Esophagus muscularis mucosa (tissue), 4 donors: ENCODE measurements at regions not wholly inside any gene's neighbourhood (a gene's known extent, or its start where the extent isn't known, plus 50 kb on each side); places are given as distances from the start of the nearest gene placed in this dataset.

Source experiments
- DNase-seq: peaks from one replicate; pipeline ENCODE4 v3.0.0-alpha.2; 2017; ENCODE audit errors: extremely low spot score
- H3K27ac ChIP-seq, 4 donors: fragments of 200-600 bp; sonication (generic); replicated peaks in 1 of 4; 1 replicate in 3 of 4; 2 replicates in 1 of 4; pipeline ENCODE4 v1.5.1; 2016 to 2019; ENCODE audit warnings: mild to moderate bottlenecking in 1 of 4
- H3K27me3 ChIP-seq, 4 donors: fragments of 200-600 bp; sonication (generic); one replicate each; pipeline versions ENCODE4 v1.5.1 to v1.6.0; 2016 to 2019
- H3K36me3 ChIP-seq, 4 donors: fragments of 200-600 bp; sonication (generic); one replicate each; pipeline ENCODE4 v1.5.1; 2016 to 2019
- H3K4me1 ChIP-seq, 4 donors: fragments of 200-600 bp; sonication (generic); one replicate each; pipeline ENCODE4 v1.5.1; 2016 to 2019
- H3K4me3 ChIP-seq, 4 donors: fragments of 200-600 bp; sonication (generic); 1 replicate in 2 of 4; 2 replicates in 2 of 4; pipeline ENCODE4 v1.5.1; 2016 to 2019; ENCODE audit warnings: mild to moderate bottlenecking in 4 of 4, moderate library complexity in 1 of 4
- H3K9me3 ChIP-seq, 4 donors: fragments of 200-600 bp; sonication (generic); 1 replicate in 3 of 4; 2 replicates in 1 of 4; pipeline ENCODE4 v1.5.1; 2016 to 2019
- EP300 ChIP-seq: sonication (generic); formaldehyde crosslinking; IDR thresholded peaks from one replicate; pipeline ENCODE4 v1.6.1; 2017; ENCODE audit warnings: antibody characterized with exemption
- POLR2A ChIP-seq: fragments of 450-650 bp; IDR thresholded peaks from one replicate; pipeline ENCODE4 v1.6.1; 2017; ENCODE audit warnings: antibody characterized with exemption, moderate library complexity, mild to moderate bottlenecking, low read depth
- POLR2AphosphoS5 ChIP-seq, 2 donors: sonication (generic); formaldehyde crosslinking; IDR thresholded peaks; one replicate each; pipeline ENCODE4 v1.6.1; 2017; ENCODE audit warnings: antibody characterized with exemption in 2 of 2
- WGBS: methylation state at CpG from one replicate; pipeline ENCODE4 v1.1.5; 2018; 5-methylcytosine and 5-hydroxymethylcytosine counted together
- intact Hi-C: fragments of 100-400 bp; cut with DNase I; formaldehyde crosslinking; loops from one replicate; pipeline ENCODE4 v1.15.1; 2023
- TF ChIP-seq, protein P1 (sequence below), 3 experiments: fragments of 200-600 bp in 2 of 3; fragments of 450-650 bp in 1 of 3; sonication (generic) in 2 of 3; IDR thresholded peaks; one replicate each; pipeline ENCODE4 v1.5.1; 2017 to 2019; ENCODE audit warnings: antibody characterized with exemption in 3 of 3, mild to moderate bottlenecking in 2 of 3, moderate library complexity in 1 of 3

DNA sequence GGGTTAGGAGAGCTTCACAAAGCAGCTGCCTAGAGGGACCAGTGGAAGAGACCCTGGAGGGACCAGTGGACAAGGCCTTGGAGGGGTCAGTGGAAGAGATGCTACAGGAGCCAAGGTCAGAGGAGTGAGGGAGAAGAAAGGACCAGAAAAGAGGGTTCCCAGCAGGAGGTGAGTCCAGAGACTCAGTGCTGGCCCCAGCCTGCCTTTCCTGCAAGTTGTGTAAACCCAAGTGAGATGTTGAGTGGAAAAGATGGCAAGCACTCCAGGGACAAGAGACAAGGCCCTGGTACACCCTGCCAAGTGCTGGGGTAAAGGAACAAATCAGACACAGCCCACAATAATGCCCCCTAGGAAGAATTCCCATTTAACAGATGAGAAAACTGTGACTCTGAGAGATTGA is 94.4 kb downstream of the TTC32 start:
- Histone ChIP-seq H3K4me3 (no peak overlapping the region), H3K27ac (no peak overlapping the region), H3K27me3 (no peaks in the 10 kb centered on the region), H3K36me3 (no peaks in the 10 kb centered on the region), H3K4me1 (peaks cover 4 to 14% (median 11%) of the 10 kb centered on the region in 4 donors), H3K9me3 (no peaks in the 10 kb centered on the region)
- DNase-seq, result peak; percentile 68
- intact Hi-C loops, result no loop called here
- TF ChIP-seq, protein P1, sequence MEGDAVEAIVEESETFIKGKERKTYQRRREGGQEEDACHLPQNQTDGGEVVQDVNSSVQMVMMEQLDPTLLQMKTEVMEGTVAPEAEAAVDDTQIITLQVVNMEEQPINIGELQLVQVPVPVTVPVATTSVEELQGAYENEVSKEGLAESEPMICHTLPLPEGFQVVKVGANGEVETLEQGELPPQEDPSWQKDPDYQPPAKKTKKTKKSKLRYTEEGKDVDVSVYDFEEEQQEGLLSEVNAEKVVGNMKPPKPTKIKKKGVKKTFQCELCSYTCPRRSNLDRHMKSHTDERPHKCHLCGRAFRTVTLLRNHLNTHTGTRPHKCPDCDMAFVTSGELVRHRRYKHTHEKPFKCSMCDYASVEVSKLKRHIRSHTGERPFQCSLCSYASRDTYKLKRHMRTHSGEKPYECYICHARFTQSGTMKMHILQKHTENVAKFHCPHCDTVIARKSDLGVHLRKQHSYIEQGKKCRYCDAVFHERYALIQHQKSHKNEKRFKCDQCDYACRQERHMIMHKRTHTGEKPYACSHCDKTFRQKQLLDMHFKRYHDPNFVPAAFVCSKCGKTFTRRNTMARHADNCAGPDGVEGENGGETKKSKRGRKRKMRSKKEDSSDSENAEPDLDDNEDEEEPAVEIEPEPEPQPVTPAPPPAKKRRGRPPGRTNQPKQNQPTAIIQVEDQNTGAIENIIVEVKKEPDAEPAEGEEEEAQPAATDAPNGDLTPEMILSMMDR (IDR thresholded peaks at IDR 0.05), result no peak
- TF ChIP-seq POLR2AphosphoS5 (IDR thresholded peaks at IDR 0.05) (no peak), POLR2A (no peak), EP300 (no peak)

DNA sequence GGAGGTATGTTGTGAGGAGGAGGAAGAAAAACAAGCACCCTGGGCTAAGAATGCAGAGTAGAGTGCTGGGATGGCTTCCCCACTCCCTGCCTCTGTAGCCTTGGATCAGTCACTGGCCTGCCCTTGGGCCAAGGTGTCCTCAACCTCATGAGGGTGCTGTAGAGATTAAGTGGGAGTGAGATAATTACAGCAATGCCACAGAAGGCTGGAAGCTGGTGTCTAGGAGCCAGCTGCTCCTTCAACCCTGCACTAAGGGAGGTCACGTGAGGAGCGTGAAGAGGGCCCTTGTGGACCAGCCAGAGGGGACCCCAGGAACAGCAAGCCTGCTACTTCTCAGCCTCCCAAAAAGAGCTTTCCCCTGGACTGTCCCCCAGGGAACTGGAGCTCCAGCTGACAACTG is 95.2 kb downstream of the TTC32 start:
- Histone ChIP-seq H3K27me3 (no peaks in the 10 kb centered on the region), H3K27ac (no peak overlapping the region), H3K4me3 (no peak overlapping the region), H3K4me1 (peaks cover 11 to 15% (median 15%) of the 10 kb centered on the region in 4 donors), H3K9me3 (no peaks in the 10 kb centered on the region), H3K36me3 (no peaks in the 10 kb centered on the region)
- intact Hi-C loops, result no loop called here
- DNase-seq, result peak; percentile 90
- TF ChIP-seq POLR2AphosphoS5 (IDR thresholded peaks at IDR 0.05) (no peak), POLR2A (no peak), EP300 (no peak)
- TF ChIP-seq, protein P1 (IDR thresholded peaks at IDR 0.05), result no peak
- WGBS, result 100% methylated on average over 2 of the region's 2 CpGs

DNA sequence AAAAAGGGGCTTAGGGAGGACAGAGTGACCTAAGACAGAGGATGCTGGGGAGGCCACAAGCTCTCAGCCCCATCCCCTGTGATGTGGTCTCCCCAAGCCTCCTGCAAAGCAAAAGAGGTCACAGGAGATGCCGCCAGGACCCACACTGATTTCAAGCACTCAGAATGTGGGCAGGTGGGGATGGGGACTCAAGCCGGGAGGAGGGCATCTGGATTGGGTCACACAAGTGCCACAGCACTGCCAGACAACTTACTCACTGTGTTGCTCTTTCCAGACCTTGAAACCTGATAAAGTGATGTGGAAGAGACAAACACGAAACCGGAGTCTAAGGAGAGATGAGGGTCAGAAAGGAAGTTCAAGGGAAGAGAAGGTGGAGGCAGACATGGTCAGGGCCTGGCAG is 95.7 kb downstream of the TTC32 start:
- no peak for TF ChIP-seq POLR2A
- Histone ChIP-seq H3K36me3 (no peaks in the 10 kb centered on the region), H3K4me1 (peaks cover 14 to 20% (median 19%) of the 10 kb centered on the region in 4 donors), H3K4me3 (no peak overlapping the region), H3K9me3 (no peaks in the 10 kb centered on the region), H3K27me3 (no peaks in the 10 kb centered on the region), H3K27ac (no peak overlapping the region)
- intact Hi-C loops, result no loop called here
- peak; percentile 66 for DNase-seq
- 87% methylated on average over 4 of the region's 4 CpGs for WGBS

- no peak for DNase-seq
- Histone ChIP-seq H3K9me3 (no peaks in the 10 kb centered on the region), H3K36me3 (no peaks in the 10 kb centered on the region), H3K27ac (no peak overlapping the region), H3K27me3 (no peaks in the 10 kb centered on the region), H3K4me1 (peaks cover 20 to 26% (median 24%) of the 10 kb centered on the region in 4 donors), H3K4me3 (no peak overlapping the region)
- 86% methylated on average over 4 of the region's 4 CpGs for WGBS
- intact Hi-C loops, result no loop called here
- TF ChIP-seq POLR2A (no peak), EP300 (no peak), POLR2AphosphoS5 (IDR thresholded peaks at IDR 0.05) (no peak)
- TF ChIP-seq, protein P1 (IDR thresholded peaks at IDR 0.05), result no peak
Observed at GRCh38 chr2:19805266-19805665, 96.5 kb downstream of the TTC32 start.

DNA sequence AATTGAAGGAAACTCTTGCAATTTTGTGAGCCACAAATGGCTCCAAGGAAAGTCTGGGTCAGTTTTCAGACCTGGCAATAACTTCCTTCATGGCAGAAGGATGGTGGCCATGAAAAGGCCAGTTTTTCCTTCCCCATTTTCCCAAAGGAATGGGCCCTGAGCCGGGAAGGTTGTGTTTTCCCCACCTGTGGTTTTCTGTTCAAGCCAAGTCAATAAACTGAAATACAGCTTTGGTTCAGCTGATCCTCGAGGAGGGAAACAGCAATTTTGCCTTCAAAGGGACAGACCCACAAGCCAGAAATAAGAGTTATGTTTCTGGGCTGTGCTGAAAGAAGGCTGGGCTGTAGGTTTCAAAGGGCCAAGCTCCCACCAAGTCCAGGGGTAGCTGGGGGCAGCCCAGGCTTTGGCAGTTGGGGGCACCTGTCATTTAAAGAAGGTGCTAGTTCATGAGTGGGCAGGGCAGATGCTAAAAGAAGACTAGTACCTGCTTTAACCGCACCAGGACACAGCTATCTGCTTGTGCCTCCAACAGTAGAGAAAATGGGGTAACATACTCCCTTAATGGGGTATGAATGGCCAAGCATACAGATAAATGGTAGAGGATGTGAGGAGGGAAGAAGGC is 97.0 kb downstream of the TTC32 start:
- intact Hi-C loops, result no loop called here
- no peak for TF ChIP-seq POLR2AphosphoS5 (IDR thresholded peaks at IDR 0.05)
- TF ChIP-seq, protein P1 (IDR thresholded peaks at IDR 0.05), result no peak
- no peaks in the 10 kb centered on the region for H3K27me3 ChIP-seq
- no peaks in the 10 kb centered on the region for H3K9me3 ChIP-seq
- DNase-seq, result peak; percentile 64
- H3K4me3 ChIP-seq, result no peak overlapping the region
- no peaks in the 10 kb centered on the region for H3K36me3 ChIP-seq
- H3K4me1 ChIP-seq, result peaks cover 20 to 26% (median 24%) of the 10 kb centered on the region in 4 donors
- 93% methylated on average over 3 of the region's 3 CpGs for WGBS
- H3K27ac ChIP-seq, result no peak overlapping the region
